B cell (primary cell): ENCODE measurements at regions not wholly inside any gene's neighbourhood (a gene's known extent, or its start where the extent isn't known, plus 50 kb on each side); places are given as distances from the start of the nearest gene placed in this dataset.

Experiments used
- ATAC-seq: fragments of 200-7000 bp; cut with Tn5 transposase; one replicate; pipeline ENCODE4 v1.10.0; 2021; ENCODE audit warnings: low read depth, mild to moderate bottlenecking, moderate number of reproducible peaks, moderate library complexity
- CTCF ChIA-PET: fragments of 350-600 bp; sonication (Branson Sonifier 250); formaldehyde crosslinking; loops from one replicate; lab custom pipeline; 2021; ENCODE audit warnings: antibody characterized with exemption, inconsistent platforms; lab: Charles Lee
- POLR2A ChIA-PET: fragments of 350-600 bp; sonication (Branson Sonifier 250); formaldehyde crosslinking; loops from one replicate; lab custom pipeline; 2021; ENCODE audit warnings: antibody characterized with exemption; lab: Charles Lee
- DNase-seq: peaks from one replicate; pipeline ENCODE4 v3.0.0; 2013
- H2AFZ ChIP-seq: 2 replicates; pipeline ENCODE4 v1.6.1; 2012; ENCODE audit warnings: mild to moderate bottlenecking, low read depth, low read length; ENCODE audit not compliant: insufficient read depth, poor library complexity, severe bottlenecking
- H3K27ac ChIP-seq, 2 donors: 1 replicate in 1 of 2; 2 replicates in 1 of 2; pipeline ENCODE4 v1.5.1; 2012 to 2013; ENCODE audit warnings: low read length in 2 of 2, mild to moderate bottlenecking in 2 of 2, moderate library complexity in 1 of 2
- H3K27me3 ChIP-seq, 4 experiments: fragments of 200-600 bp in 1 of 4; sonication (generic) in 1 of 4; replicated peaks in 1 of 4; 1 replicate in 2 of 4; 2 replicates in 2 of 4; pipeline versions ENCODE4 v1.6.1 to v1.7.0; 2013 to 2016; ENCODE audit warnings: low read length in 3 of 4, mild to moderate bottlenecking in 2 of 4, mixed read lengths in 1 of 4, moderate library complexity in 1 of 4; ENCODE audit not compliant: insufficient read depth in 4 of 4, control insufficient read depth in 3 of 4; ENCODE audit errors: control extremely low read depth in 1 of 4
- H3K36me3 ChIP-seq, 2 experiments: replicated peaks in 1 of 2; 1 replicate in 1 of 2; 2 replicates in 1 of 2; pipeline versions ENCODE4 v1.6.1 to v1.7.1; 2013; ENCODE audit warnings: low read length in 1 of 2; ENCODE audit not compliant: insufficient read depth in 2 of 2, control insufficient read depth in 1 of 2; ENCODE audit errors: control extremely low read depth in 1 of 2, extremely low read depth in 1 of 2
- H3K4me1 ChIP-seq, 2 donors: fragments of 200-600 bp in 1 of 2; sonication (generic) in 1 of 2; 1 replicate in 1 of 2; 2 replicates in 1 of 2; pipeline versions ENCODE4 v1.5.1 to v1.6.1; 2013 to 2017; ENCODE audit warnings: low read length in 2 of 2; ENCODE audit not compliant: control insufficient read depth in 2 of 2, insufficient read depth in 2 of 2
- H3K4me2 ChIP-seq: replicated peaks from 2 replicates; pipeline ENCODE3; 2012; ENCODE audit warnings: mild to moderate bottlenecking, low read depth, low read length; ENCODE audit not compliant: poor library complexity, severe bottlenecking
- H3K4me3 ChIP-seq, 5 experiments: fragments of 200-600 bp in 1 of 5; sonication (generic) in 1 of 5; 1 replicate in 3 of 5; 2 replicates in 2 of 5; pipeline versions ENCODE4 v1.5.1 to v1.7.0; 2011 to 2016; ENCODE audit warnings: low read length in 4 of 5, mild to moderate bottlenecking in 4 of 5, low read depth in 2 of 5, control low read depth in 1 of 5, moderate library complexity in 1 of 5; ENCODE audit not compliant: insufficient read depth in 1 of 5; ENCODE audit errors: control extremely low read depth in 1 of 5, extremely low read depth in 1 of 5
- H3K79me2 ChIP-seq: fragments of 200-600 bp; sonication (generic); one replicate; pipeline ENCODE4 v1.6.0; 2016; ENCODE audit warnings: low read length; ENCODE audit not compliant: control insufficient read depth, insufficient read depth
- H3K9ac ChIP-seq: fragments of 200-600 bp; sonication (generic); 2 replicates; pipeline ENCODE4 v1.6.1; 2017; ENCODE audit warnings: mild to moderate bottlenecking, low read length, moderate library complexity
- H3K9me3 ChIP-seq, 3 donors: one replicate each; pipeline versions ENCODE4 v1.6.1 to v1.7.1; 2013; ENCODE audit warnings: low read length in 2 of 3; ENCODE audit not compliant: control insufficient read depth in 2 of 3, insufficient read depth in 1 of 3; ENCODE audit errors: control extremely low read depth in 1 of 3
- H4K20me1 ChIP-seq: 2 replicates; pipeline ENCODE4 v1.6.0; 2012; ENCODE audit warnings: mild to moderate bottlenecking, low read length; ENCODE audit not compliant: insufficient read depth, control insufficient read depth, poor library complexity, severe bottlenecking
- H3K27ac Mint-ChIP-seq: one replicate; pipeline ENCODE4 v1.8.0; 2021; ENCODE audit warnings: mixed read lengths
- H3K27me3 Mint-ChIP-seq: one replicate; pipeline ENCODE4 v1.8.0; 2021; ENCODE audit warnings: mixed read lengths
- H3K4me1 Mint-ChIP-seq: one replicate; pipeline ENCODE4 v1.8.0; 2021; ENCODE audit warnings: mixed read lengths
- H3K4me3 Mint-ChIP-seq: one replicate; pipeline ENCODE4 v1.8.0; 2021; ENCODE audit warnings: mixed read lengths
- H3K9me3 Mint-ChIP-seq: one replicate; pipeline ENCODE4 v1.8.0; 2022; ENCODE audit warnings: mixed read lengths; ENCODE audit not compliant: insufficient read depth
- EZH2 ChIP-seq: IDR thresholded peaks from 2 replicates; pipeline ENCODE4 v1.6.1; 2012; ENCODE audit warnings: borderline replicate concordance, low read depth, mild to moderate bottlenecking, moderate library complexity, low read length; ENCODE audit not compliant: insufficient read depth, poor library complexity, severe bottlenecking
- WGBS: methylation state at CpG from one replicate; pipeline ENCODE4 v1.1.5; 2013; ENCODE audit warnings: missing lambda C conversion rate; ENCODE audit not compliant: insufficient coverage; 5-methylcytosine and 5-hydroxymethylcytosine counted together
- intact Hi-C: fragments of 100-400 bp; cut with micrococcal nuclease; formaldehyde crosslinking; loops from one replicate; pipeline ENCODE4 v1.10.0; 2022
- TF ChIP-seq, protein P1 (sequence below): fragments of 200-600 bp; IDR thresholded peaks from one replicate; pipeline ENCODE4 v1.8.0; 2022; ENCODE audit warnings: antibody characterized with exemption, mild to moderate bottlenecking

GRCh38 chr2:188159484-188159883, 132.2 kb upstream of the GULP1 start:
- Mint-ChIP-seq H3K27ac (no peak overlapping the region), H3K9me3 (no peaks in the 10 kb centered on the region), H3K27me3 (no peaks in the 10 kb centered on the region), H3K4me3 (no peak overlapping the region), H3K4me1 (no peaks in the 10 kb centered on the region)
- H3K4me3 ChIP-seq: no peak overlapping the region
- no CpG with 5 or more reads among the region's 2 CpGs for WGBS
- no peak for TF ChIP-seq EZH2
- TF ChIP-seq, protein P1, sequence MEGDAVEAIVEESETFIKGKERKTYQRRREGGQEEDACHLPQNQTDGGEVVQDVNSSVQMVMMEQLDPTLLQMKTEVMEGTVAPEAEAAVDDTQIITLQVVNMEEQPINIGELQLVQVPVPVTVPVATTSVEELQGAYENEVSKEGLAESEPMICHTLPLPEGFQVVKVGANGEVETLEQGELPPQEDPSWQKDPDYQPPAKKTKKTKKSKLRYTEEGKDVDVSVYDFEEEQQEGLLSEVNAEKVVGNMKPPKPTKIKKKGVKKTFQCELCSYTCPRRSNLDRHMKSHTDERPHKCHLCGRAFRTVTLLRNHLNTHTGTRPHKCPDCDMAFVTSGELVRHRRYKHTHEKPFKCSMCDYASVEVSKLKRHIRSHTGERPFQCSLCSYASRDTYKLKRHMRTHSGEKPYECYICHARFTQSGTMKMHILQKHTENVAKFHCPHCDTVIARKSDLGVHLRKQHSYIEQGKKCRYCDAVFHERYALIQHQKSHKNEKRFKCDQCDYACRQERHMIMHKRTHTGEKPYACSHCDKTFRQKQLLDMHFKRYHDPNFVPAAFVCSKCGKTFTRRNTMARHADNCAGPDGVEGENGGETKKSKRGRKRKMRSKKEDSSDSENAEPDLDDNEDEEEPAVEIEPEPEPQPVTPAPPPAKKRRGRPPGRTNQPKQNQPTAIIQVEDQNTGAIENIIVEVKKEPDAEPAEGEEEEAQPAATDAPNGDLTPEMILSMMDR: no peak
- no peaks in the 10 kb centered on the region for H4K20me1 ChIP-seq
- intact Hi-C loops: no loop called here
- no peaks in the 10 kb centered on the region for H3K4me1 ChIP-seq
- CTCF ChIA-PET: no interaction called here
- ATAC-seq (no peak), DNase-seq (no peak)
- POLR2A ChIA-PET: no interaction called here
- H3K79me2 ChIP-seq: no peaks in the 10 kb centered on the region
- H3K4me2 ChIP-seq: no peak overlapping the region
- no peaks in the 10 kb centered on the region for H3K27me3 ChIP-seq
- H3K27ac ChIP-seq: no peak overlapping the region
- H3K9me3 ChIP-seq: no peaks in the 10 kb centered on the region
- no peak overlapping the region for H2AFZ ChIP-seq
- no peaks in the 10 kb centered on the region for H3K36me3 ChIP-seq
- no peak overlapping the region for H3K9ac ChIP-seq

DNA sequence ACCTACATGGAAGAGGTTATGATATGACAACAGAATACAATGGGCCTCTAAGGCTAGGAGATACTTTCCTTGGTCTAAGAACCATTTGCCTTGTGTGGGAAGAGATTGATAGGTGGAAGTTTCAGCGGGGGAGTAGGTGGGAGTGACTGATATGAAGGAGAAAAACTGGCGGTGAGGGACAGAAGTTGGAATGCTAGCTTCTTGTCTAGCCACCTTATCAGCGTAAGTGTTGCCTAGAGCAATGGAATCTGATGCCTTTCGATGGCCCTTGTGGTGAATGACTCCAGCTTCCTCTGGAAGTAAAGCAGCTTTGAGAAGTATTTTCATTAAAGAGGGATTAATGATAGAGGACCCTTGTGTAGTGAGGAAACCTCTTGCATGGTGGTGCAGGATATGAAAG, 121.3 kb upstream of the GULP1 start:
- Mint-ChIP-seq H3K27ac (no peak overlapping the region), H3K4me1 (no peaks in the 10 kb centered on the region), H3K4me3 (no peak overlapping the region), H3K27me3 (no peaks in the 10 kb centered on the region), H3K9me3 (peaks cover 5% of the 10 kb centered on the region)
- no peaks in the 10 kb centered on the region for H3K27me3 ChIP-seq
- H3K79me2 ChIP-seq: no peaks in the 10 kb centered on the region
- no peak overlapping the region for H3K27ac ChIP-seq
- TF ChIP-seq, protein P1: no peak
- no peak for TF ChIP-seq EZH2
- intact Hi-C loops: no loop called here
- H3K4me1 ChIP-seq: no peaks in the 10 kb centered on the region
- no peak overlapping the region for H3K9ac ChIP-seq
- ATAC-seq (no peak), DNase-seq (no peak)
- H2AFZ ChIP-seq: no peak overlapping the region
- no peak overlapping the region for H3K4me3 ChIP-seq
- WGBS: 94% methylated on average over 4 of the region's 4 CpGs
- no peak overlapping the region for H3K4me2 ChIP-seq
- H3K36me3 ChIP-seq: no peaks in the 10 kb centered on the region
- H4K20me1 ChIP-seq: no peaks in the 10 kb centered on the region
- POLR2A ChIA-PET: no interaction called here
- CTCF ChIA-PET: no interaction called here
- H3K9me3 ChIP-seq: no peaks in the 10 kb centered on the region
